HepG2 (cell line): ENCODE measurements at regions not wholly inside any gene's neighbourhood (a gene's known extent, or its start where the extent isn't known, plus 50 kb on each side); places are given as distances from the start of the nearest gene placed in this dataset.

Source experiments
- ATAC-seq: fragments of 200-7000 bp; cut with Tn5 transposase; 3 replicates; pipeline ENCODE4 v1.9.1; 2020; ENCODE audit warnings: mild to moderate bottlenecking, moderate library complexity
- BruUV-seq: library from RNA; stranded (reverse); fragments of 400-500 nt; replicated peaks from 2 replicates; lab custom pipeline; 2021; lab: Mats Ljungman, UMichigan
- CTCF ChIA-PET: fragments of 300-600 bp; formaldehyde crosslinking; extraction: SDS; loops from one replicate; lab custom pipeline; 2021; ENCODE audit warnings: low total read pairs, inconsistent platforms, low intra/inter-chr PET ratio; lab: Yijun Ruan, JAX
- POLR2A ChIA-PET: fragments of 350-600 bp; sonication (Branson Sonifier 250); formaldehyde crosslinking; loops from one replicate; lab custom pipeline; 2020; ENCODE audit warnings: antibody characterized with exemption, inconsistent platforms; lab: Yijun Ruan, JAX
- DNase-seq: peaks from one replicate; pipeline ENCODE4 v3.0.0-alpha.2; 2015; ENCODE audit warnings: low spot score
- FAIRE-seq: peaks from 3 replicates; lab custom pipeline; 2011; peaks lifted over from hg19 to GRCh38; lab: Jason Lieb, UNC
- H2AFZ ChIP-seq: one replicate; pipeline ENCODE4 v1.6.1; 2011; ENCODE audit warnings: low read length, inconsistent platforms
- H3K27ac ChIP-seq: fragments of 300-600 bp; 3 replicates; pipeline ENCODE4 v1.8.0; 2011; ENCODE audit warnings: mixed run types, mild to moderate bottlenecking, mixed read lengths, low read length, inconsistent platforms; ENCODE audit not compliant: insufficient read depth; ENCODE audit errors: extremely low read length
- H3K27me3 ChIP-seq, 2 experiments: fragments of 200-600 bp in 1 of 2; 2 replicates in 1 of 2; 3 replicates in 1 of 2; pipeline versions ENCODE4 v1.6.0 to v1.8.0; 2011; ENCODE audit warnings: low read length in 2 of 2, mild to moderate bottlenecking in 2 of 2, moderate library complexity in 2 of 2, inconsistent platforms in 1 of 2; ENCODE audit not compliant: insufficient read depth in 2 of 2, control insufficient read depth in 1 of 2
- H3K36me3 ChIP-seq, 2 experiments: fragments of 200-600 bp in 1 of 2; replicated peaks in 1 of 2; 2 replicates in 1 of 2; 3 replicates in 1 of 2; pipeline versions ENCODE4 v1.5.1 to v1.8.0; 2011; ENCODE audit warnings: low read length in 2 of 2, inconsistent platforms in 1 of 2; ENCODE audit not compliant: insufficient read depth in 2 of 2, control insufficient read depth in 1 of 2
- H3K4me1 ChIP-seq: 2 replicates; pipeline ENCODE4 v1.5.1; 2012; ENCODE audit warnings: low read length, inconsistent platforms; ENCODE audit not compliant: insufficient read depth
- H3K4me2 ChIP-seq: 2 replicates; pipeline ENCODE4 v1.6.0; 2011; ENCODE audit warnings: low read depth, low read length, inconsistent platforms
- H3K4me3 ChIP-seq, 3 experiments: fragments of 200-600 bp in 1 of 3; sonication (generic), shearing (Covaris generic) in 1 of 3; replicated peaks in 1 of 3; 2 replicates each; pipeline ENCODE4 v1.5.1; 2011 to 2016; ENCODE audit warnings: low read length in 3 of 3, inconsistent platforms in 2 of 3, low read depth in 2 of 3, mild to moderate bottlenecking in 2 of 3, control low read depth in 1 of 3, mixed read lengths in 1 of 3; ENCODE audit not compliant: insufficient read depth in 1 of 3
- H3K79me2 ChIP-seq: one replicate; pipeline ENCODE4 v1.6.1; 2011; ENCODE audit warnings: low read length, inconsistent platforms; ENCODE audit not compliant: insufficient read depth
- H3K9ac ChIP-seq: 2 replicates; pipeline ENCODE4 v1.6.0; 2011; ENCODE audit warnings: mild to moderate bottlenecking, low read depth, low read length, inconsistent platforms; ENCODE audit not compliant: insufficient read depth
- H3K9me3 ChIP-seq: 2 replicates; pipeline ENCODE4 v1.5.1; 2012; ENCODE audit warnings: mild to moderate bottlenecking, low read length
- H4K20me1 ChIP-seq: 2 replicates; pipeline ENCODE4 v1.6.0; 2011; ENCODE audit warnings: inconsistent platforms, mild to moderate bottlenecking, low read length, moderate library complexity; ENCODE audit not compliant: insufficient read depth
- TP53 ChIP-seq: sonication (generic); formaldehyde crosslinking; conservative IDR thresholded peaks from 2 replicates; pipeline ENCODE4 v1.4.0; 2020; ENCODE audit warnings: missing genetic modification reagents
- ZNF234 ChIP-seq: sonication (generic); formaldehyde crosslinking; conservative IDR thresholded peaks from 2 replicates; pipeline ENCODE4 v1.5.1; 2020; ENCODE audit warnings: mild to moderate bottlenecking, missing genetic modification reagents
- ZNF615 ChIP-seq: sonication (generic); formaldehyde crosslinking; IDR thresholded peaks from 2 replicates; pipeline ENCODE4 v1.5.0; 2020; ENCODE audit warnings: mild to moderate bottlenecking, missing genetic modification reagents, borderline replicate concordance
- WGBS: methylation state at CpG from one replicate; pipeline ENCODE4 v1.1.6; 2017; ENCODE audit warnings: low lambda C conversion rate; 5-methylcytosine and 5-hydroxymethylcytosine counted together
- in situ Hi-C: cut with HindIII; loops from 2 replicates; pipeline ENCODE4 v1.10.0; 2017; ENCODE audit warnings: low pct_unique_long_range_greater_than_20kb; ENCODE audit not compliant: extremely low pct_ligation_motif_present
- intact Hi-C: fragments of 100-400 bp; cut with micrococcal nuclease; formaldehyde crosslinking; loops from one replicate; pipeline ENCODE4 v1.10.0; 2022; ENCODE audit not compliant: unreplicated experiment
- TF ChIP-seq, protein P1 (sequence below): sonication (generic); formaldehyde crosslinking; IDR thresholded peaks from 2 replicates; pipeline ENCODE4 v1.8.0; 2022; ENCODE audit warnings: missing genetic modification reagents, mild to moderate bottlenecking, inconsistent platforms, borderline replicate concordance
- TF ChIP-seq, protein P2 (sequence below): sonication (generic); formaldehyde crosslinking; IDR thresholded peaks from 2 replicates; pipeline ENCODE4 v1.5.1; 2020; ENCODE audit warnings: missing genetic modification reagents, mild to moderate bottlenecking, borderline replicate concordance

DNA sequence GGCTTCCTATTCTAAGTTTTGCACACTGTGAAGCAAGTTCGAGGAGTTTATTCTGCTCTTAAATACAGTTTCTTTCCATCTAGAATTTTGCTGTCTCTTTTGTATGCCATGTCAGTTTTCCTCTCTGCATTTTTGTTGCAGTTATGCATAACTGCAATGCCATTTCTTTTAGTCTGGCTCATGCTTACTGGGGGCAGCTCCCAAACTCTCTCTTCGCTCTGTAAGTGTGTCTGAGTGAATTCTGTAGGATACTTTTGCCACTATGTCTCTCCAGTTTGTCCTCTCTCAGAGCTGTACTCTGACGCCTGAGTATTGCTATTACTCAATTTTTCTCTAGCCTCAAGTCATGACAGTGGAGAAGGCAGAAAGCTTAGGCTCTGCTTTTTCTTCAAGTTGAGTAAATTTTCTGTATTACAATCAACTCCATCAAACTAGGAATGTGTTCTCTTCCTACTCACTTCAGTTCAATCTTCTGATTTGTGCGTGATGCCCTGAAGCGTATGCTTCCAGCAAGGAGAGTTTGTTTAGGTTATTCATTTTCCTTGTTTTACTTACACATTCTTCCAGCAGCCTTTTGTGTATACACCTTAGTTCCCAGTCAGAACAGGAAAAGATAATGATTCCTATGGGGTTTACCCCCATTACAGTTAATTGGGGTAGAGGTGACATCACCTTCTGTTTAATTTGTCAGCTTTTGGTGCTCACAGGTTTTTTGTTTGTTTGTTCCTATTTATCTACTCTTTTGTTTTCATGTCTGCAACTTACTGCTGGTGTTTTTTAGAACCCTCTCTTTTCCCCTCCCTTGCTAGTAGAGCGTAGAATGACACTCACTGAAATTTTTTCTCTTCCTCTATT lies 430.9 kb downstream of the BCKDHB start (continued):
- TF ChIP-seq ZNF615 = no peak
- TF ChIP-seq, protein P1, sequence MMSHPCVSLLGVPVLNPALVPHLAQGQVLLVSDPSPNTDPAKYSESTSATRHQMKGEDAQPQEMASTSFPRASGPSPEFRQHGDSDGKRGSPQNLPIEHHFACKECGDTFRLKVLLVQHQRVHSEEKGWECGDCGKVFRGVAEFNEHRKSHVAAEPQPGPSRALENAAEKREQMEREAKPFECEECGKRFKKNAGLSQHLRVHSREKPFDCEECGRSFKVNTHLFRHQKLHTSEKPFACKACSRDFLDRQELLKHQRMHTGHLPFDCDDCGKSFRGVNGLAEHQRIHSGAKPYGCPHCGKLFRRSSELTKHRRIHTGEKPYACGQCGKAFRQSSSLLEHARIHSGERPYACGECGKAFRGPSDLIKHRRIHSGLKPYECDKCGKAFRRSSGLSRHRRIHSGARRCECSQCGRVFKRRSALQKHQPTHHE (CRISPR knock-in tag) = no peak

DNA sequence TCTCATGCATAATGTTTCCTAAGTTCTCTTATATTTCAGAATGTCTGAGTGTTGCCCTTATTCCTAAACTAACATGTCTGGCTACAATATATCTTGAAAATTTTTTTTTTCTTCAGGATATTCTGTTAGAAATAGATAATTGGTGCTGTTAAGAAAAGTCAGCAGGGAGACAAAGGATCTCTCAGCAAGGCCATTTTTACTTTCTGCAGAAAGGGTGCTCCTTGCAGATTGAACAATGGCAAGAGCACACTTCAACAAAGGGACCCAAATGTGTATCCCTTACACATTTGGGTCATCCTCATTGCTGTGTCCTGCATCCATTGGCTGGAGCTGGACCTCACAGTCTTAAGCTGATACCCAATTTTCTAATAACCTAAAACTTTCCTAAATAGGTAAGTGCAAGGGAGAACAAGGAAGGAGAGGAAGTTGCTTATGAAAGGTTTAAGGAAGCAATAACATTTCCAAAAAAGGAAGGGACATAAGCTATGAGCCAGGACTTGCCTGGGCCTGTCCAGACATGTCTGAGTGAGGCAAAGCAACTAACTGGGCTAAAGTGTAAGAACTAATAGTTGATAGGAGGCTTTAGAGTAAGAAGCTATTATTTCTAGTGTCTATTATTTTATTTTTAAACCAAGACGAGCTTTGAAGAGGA lies 429.6 kb downstream of the BCKDHB start:
- ATAC-seq = no peak
- H2AFZ ChIP-seq = peak overlapping the region; percentile 6
- CTCF ChIA-PET = no interaction called here
- H3K9me3 ChIP-seq = peaks cover 8% of the 10 kb centered on the region
- 29% methylated on average over 1 of the region's 1 CpG for WGBS
- TF ChIP-seq ZNF234 (CRISPR knock-in tag) = no peak
- peak; percentile 97 for TF ChIP-seq TP53 (CRISPR knock-in tag)
- TF ChIP-seq, protein P2, sequence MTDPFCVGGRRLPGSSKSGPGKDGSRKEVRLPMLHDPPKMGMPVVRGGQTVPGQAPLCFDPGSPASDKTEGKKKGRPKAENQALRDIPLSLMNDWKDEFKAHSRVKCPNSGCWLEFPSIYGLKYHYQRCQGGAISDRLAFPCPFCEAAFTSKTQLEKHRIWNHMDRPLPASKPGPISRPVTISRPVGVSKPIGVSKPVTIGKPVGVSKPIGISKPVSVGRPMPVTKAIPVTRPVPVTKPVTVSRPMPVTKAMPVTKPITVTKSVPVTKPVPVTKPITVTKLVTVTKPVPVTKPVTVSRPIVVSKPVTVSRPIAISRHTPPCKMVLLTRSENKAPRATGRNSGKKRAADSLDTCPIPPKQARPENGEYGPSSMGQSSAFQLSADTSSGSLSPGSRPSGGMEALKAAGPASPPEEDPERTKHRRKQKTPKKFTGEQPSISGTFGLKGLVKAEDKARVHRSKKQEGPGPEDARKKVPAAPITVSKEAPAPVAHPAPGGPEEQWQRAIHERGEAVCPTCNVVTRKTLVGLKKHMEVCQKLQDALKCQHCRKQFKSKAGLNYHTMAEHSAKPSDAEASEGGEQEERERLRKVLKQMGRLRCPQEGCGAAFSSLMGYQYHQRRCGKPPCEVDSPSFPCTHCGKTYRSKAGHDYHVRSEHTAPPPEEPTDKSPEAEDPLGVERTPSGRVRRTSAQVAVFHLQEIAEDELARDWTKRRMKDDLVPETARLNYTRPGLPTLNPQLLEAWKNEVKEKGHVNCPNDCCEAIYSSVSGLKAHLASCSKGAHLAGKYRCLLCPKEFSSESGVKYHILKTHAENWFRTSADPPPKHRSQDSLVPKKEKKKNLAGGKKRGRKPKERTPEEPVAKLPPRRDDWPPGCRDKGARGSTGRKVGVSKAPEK (CRISPR knock-in tag) = no peak
- no peak overlapping the region for H3K27ac ChIP-seq
- H4K20me1 ChIP-seq = no peaks in the 10 kb centered on the region
- no peaks in the 10 kb centered on the region for H3K4me1 ChIP-seq
- in situ Hi-C loops = no loop called here
- POLR2A ChIA-PET = no interaction called here
- no peak for FAIRE-seq
- no peak overlapping the region for H3K4me2 ChIP-seq
- no peak overlapping the region for H3K4me3 ChIP-seq
- DNase-seq = no peak
- intact Hi-C loops = no loop called here
- no TSS peak for BruUV-seq
- H3K36me3 ChIP-seq = no peaks in the 10 kb centered on the region
- H3K9ac ChIP-seq = no peak overlapping the region
- H3K27me3 ChIP-seq = no peaks in the 10 kb centered on the region
- H3K79me2 ChIP-seq = no peaks in the 10 kb centered on the region
